Epithelial cell of proximal tubule (primary cell): ENCODE measurements at regions not wholly inside any gene's neighbourhood (a gene's known extent, or its start where the extent isn't known, plus 50 kb on each side); places are given as distances from the start of the nearest gene placed in this dataset.
"Not testable (repeated sequence)": the region's sequence is repeated elsewhere in the genome, so short reads cannot be mapped to it uniquely, and the experiment has no call there.

ENCODE experiments used
- DNase-seq: peaks from one replicate; pipeline ENCODE4 v3.0.0-alpha.2; 2011; ENCODE audit warnings: low read depth
- H3K4me3 ChIP-seq: 2 replicates; pipeline ENCODE4 v1.5.1; 2011; ENCODE audit warnings: low read depth, mild to moderate bottlenecking, low read length
- CTCF ChIP-seq: conservative IDR thresholded peaks from 2 replicates; pipeline ENCODE4 v1.5.1; 2012; ENCODE audit warnings: low read depth, mild to moderate bottlenecking, low read length

GRCh38 chr5:40204144-40204543 lies 475.6 kb upstream of the PTGER4 start:
- no peak overlapping the region for H3K4me3 ChIP-seq
- no peak for TF ChIP-seq CTCF

GRCh38 chr5:40202814-40203440 lies 476.8 kb upstream of the PTGER4 start:
- TF ChIP-seq CTCF, result no peak
- no peak for DNase-seq
- no peak overlapping the region for H3K4me3 ChIP-seq

More at GRCh38 chr5:40204144-40204543, 475.6 kb upstream of the PTGER4 start:
- DNase-seq, result no peak

GRCh38 chr5:40198736-40199135 lies 481.0 kb upstream of the PTGER4 start:
- H3K4me3 ChIP-seq, result no peak overlapping the region
- DNase-seq, result no peak
- no peak for TF ChIP-seq CTCF

- not testable (repeated sequence) for H3K4me3 ChIP-seq, DNase-seq
Observed at GRCh38 chr5:40195574-40195973, 484.1 kb upstream of the PTGER4 start.

GRCh38 chr5:40191150-40191549 lies 488.6 kb upstream of the PTGER4 start:
- no peak overlapping the region for H3K4me3 ChIP-seq
- no peak for DNase-seq
- no peak for TF ChIP-seq CTCF

- no peak for TF ChIP-seq CTCF
- H3K4me3 ChIP-seq, result no peak overlapping the region
- no peak for DNase-seq
Observed at GRCh38 chr5:40172721-40173120, 507.0 kb upstream of the PTGER4 start.

GRCh38 chr5:40171971-40172370 lies 507.7 kb upstream of the PTGER4 start:
- no peak for TF ChIP-seq CTCF
- no peak overlapping the region for H3K4me3 ChIP-seq
- peak; percentile 35 for DNase-seq
